MM.1S (cell line): ENCODE measurements at regions not wholly inside any gene's neighbourhood (a gene's known extent, or its start where the extent isn't known, plus 50 kb on each side); places are given as distances from the start of the nearest gene placed in this dataset.

Source experiments
- EZH2 ChIP-seq: fragments of 300-600 bp; sonication (generic); optimal IDR thresholded peaks from 2 replicates; pipeline ENCODE3; 2017; ENCODE audit warnings: low read depth, mild to moderate bottlenecking, antibody characterized with exemption, low read length, mixed read lengths
- EZH2phosphoT487 ChIP-seq: fragments of 300-600 bp; sonication (generic); IDR thresholded peaks from 2 replicates; pipeline ENCODE4 v1.6.1; 2018; ENCODE audit warnings: antibody characterized with exemption, low read length
- TF ChIP-seq, protein P1 (sequence below): fragments of 300-600 bp; sonication (generic); IDR thresholded peaks from 2 replicates; pipeline ENCODE4 v1.5.1; 2016; ENCODE audit warnings: antibody characterized with exemption, low read length, mixed read lengths

DNA sequence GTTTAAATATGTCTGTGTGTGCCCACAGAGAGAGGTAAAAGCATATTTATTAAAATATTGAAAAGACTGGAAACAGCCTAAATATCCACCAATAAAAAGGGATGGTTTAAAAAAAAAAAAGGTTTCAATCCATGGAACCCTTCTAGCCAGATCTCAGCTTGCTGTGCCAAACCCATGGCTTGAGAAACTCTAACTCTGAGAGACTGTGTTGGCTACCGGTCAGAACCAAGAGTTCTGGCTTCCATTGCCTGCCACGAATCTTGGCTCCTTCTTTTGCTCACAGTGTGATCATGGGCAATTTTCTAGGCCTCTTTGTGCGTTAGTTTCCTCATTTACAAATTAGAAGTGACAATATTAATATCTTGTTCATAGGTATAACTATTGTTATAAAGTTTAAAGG is 201.3 kb upstream of the IRX3 start:
- TF ChIP-seq, protein P1, sequence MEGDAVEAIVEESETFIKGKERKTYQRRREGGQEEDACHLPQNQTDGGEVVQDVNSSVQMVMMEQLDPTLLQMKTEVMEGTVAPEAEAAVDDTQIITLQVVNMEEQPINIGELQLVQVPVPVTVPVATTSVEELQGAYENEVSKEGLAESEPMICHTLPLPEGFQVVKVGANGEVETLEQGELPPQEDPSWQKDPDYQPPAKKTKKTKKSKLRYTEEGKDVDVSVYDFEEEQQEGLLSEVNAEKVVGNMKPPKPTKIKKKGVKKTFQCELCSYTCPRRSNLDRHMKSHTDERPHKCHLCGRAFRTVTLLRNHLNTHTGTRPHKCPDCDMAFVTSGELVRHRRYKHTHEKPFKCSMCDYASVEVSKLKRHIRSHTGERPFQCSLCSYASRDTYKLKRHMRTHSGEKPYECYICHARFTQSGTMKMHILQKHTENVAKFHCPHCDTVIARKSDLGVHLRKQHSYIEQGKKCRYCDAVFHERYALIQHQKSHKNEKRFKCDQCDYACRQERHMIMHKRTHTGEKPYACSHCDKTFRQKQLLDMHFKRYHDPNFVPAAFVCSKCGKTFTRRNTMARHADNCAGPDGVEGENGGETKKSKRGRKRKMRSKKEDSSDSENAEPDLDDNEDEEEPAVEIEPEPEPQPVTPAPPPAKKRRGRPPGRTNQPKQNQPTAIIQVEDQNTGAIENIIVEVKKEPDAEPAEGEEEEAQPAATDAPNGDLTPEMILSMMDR: no peak
- TF ChIP-seq EZH2 (no peak), EZH2phosphoT487 (no peak)
